NCI-H187 (cell line): ENCODE measurements at regions not wholly inside any gene's neighbourhood (a gene's known extent, or its start where the extent isn't known, plus 50 kb on each side); places are given as distances from the start of the nearest gene placed in this dataset.

ENCODE experiments used
- DNase-seq, 2 experiments: peaks; one replicate each; lab custom pipeline; 2025; lab: John Stamatoyannopoulos, UW

- no peak for DNase-seq
Observed at GRCh38 chr10:20981419-20981953, 84.4 kb upstream of the NEBL start.

GRCh38 chr10:20978617-20979016, 81.5 kb upstream of the NEBL start:
- no peak for DNase-seq

GRCh38 chr10:20977300-20977699, 80.2 kb upstream of the NEBL start:
- DNase-seq, result no peak

DNA sequence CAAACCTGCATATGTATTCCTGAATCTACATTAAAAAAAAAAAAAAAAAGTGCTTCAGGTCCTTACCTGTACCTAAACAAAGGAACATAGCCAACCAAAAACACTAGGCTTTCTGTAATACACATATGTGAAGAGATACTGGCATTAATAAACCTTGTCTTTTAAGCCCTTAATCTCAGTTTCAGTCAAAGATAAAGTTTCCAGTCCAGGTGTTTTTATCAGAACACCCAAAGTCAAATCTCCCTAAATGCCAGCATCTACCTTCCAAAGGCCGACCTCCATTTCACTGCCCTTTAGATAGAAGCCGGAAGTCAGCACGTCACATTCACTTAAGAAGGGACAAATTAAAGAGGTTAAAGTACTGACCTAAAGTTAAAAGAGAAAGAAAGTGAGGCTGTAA, 79.8 kb upstream of the NEBL start:
- DNase-seq, result no peak

DNA sequence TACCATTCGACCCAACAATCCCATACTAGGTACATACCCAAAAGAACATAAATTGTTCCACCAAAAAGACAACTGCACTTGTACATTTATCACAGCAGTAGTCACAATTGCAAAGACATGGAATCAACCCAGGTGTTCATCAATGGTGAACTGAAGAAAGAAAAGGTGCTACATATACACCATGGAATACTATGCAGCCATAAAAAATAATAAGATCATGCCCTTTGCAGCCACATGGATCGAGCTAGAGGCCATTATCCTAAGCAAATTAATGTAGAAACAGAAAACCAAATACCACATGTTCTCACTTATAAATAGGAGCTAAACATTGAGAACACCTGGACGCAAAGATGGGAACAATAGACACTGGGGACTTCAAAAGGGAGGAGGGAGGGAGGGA, 79.3 kb upstream of the NEBL start:
- no peak for DNase-seq

GRCh38 chr10:20975236-20975635, 78.1 kb upstream of the NEBL start:
- DNase-seq, result no peak

GRCh38 chr10:20972925-20973324, 75.8 kb upstream of the NEBL start:
- DNase-seq, result no peak

GRCh38 chr10:20971901-20972300, 74.8 kb upstream of the NEBL start:
- no peak for DNase-seq

GRCh38 chr10:20970708-20971107, 73.6 kb upstream of the NEBL start:
- no peak for DNase-seq

- no peak for DNase-seq
Observed at GRCh38 chr10:20970044-20970443, 72.9 kb upstream of the NEBL start.

GRCh38 chr10:20966426-20966825, 69.3 kb upstream of the NEBL start:
- no peak for DNase-seq

GRCh38 chr10:20963721-20964595, 66.8 kb upstream of the NEBL start:
- DNase-seq, result no peak

DNA sequence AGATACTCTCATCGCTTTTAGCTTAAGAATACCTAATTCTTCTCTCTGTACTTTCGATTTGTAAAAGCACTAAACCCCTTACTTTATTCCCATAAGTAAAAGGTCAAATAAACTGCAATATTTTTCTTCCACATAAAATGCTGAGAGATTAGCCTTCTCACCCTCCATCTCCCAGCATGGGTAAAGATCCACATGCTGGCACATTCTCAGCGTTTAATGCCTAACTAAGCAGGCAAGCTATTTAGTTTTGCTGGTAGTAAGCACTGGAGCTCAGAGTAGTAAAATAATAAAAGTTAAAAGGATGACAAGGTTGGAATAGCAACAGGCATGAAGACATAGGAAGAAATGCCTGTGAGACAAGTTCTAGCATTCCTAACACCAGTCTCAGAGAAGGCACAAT, 65.9 kb upstream of the NEBL start:
- no peak for DNase-seq

DNA sequence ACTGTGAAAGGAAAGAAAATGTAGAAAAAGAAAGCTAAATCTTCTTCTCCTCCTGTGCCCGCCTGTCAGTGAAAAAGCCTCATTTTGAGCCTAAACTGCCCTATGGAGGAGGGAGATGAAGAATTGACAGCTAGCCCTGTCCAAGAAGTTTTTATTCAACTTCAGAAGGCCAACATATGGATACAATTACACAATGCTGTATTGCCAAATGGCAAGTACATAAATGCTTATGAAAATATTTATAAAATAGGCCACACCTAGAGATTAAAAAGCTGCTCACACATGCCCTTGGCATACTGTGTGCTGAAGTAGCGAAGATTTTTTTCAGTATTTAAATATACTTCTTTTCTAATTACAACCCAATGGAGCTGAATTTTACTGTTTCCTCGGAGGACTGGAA, 65.1 kb upstream of the NEBL start:
- no peak for DNase-seq

DNA sequence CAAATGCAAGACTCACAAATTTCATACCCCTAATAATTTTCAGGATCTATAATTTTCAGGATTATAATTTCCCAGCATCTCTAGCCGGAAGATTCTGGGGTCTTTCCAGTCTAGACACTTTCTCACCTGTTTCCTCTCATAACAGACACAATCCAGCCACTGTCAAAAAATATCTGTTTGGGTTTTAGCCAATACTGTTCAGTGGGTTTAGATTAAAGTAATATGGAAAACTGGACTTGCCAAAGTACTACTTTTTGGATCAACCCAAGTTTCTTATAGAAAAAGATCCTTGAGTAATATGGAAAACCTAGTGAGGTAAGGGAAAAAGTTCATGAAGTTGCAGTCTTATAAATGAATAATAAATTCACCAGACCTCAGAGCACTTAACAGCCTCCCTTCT, 62.1 kb upstream of the NEBL start:
- DNase-seq, result no peak

GRCh38 chr10:20958764-20959163, 61.7 kb upstream of the NEBL start:
- DNase-seq, result no peak

- no peak for DNase-seq
Observed at GRCh38 chr10:20958225-20958624, 61.1 kb upstream of the NEBL start.

GRCh38 chr10:20957744-20958143, 60.6 kb upstream of the NEBL start:
- DNase-seq, result no peak

- no peak for DNase-seq
Observed at GRCh38 chr10:20956843-20957242, 59.7 kb upstream of the NEBL start.

GRCh38 chr10:20955355-20955893, 58.3 kb upstream of the NEBL start:
- no peak for DNase-seq

GRCh38 chr10:20954519-20954918, 57.4 kb upstream of the NEBL start:
- no peak for DNase-seq

DNA sequence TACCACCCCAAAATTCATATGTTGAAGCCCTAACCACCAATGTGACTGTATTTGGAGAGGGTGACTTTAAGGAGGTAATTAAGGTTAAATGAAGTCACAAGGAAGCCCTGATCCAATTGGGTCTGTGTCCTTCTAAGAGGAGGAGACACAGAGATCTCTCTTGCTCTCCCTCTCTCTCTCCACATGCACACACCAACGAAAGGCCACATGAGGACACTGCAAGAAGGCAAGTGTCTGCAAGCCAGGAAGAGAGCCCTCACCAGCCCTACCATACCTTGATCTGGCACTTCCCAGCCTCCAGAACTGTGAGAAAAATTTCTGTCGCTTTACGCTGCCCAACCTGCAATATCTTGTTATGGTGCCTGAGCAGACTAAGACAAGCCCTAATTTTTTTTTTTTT, 56.0 kb upstream of the NEBL start:
- no peak for DNase-seq

- no peak for DNase-seq
Observed at GRCh38 chr10:20949967-20950366, 52.9 kb upstream of the NEBL start.
